Osteocyte (in vitro differentiated cells): ENCODE measurements at regions not wholly inside any gene's neighbourhood (a gene's known extent, or its start where the extent isn't known, plus 50 kb on each side); places are given as distances from the start of the nearest gene placed in this dataset.

ENCODE experiments used
- DNase-seq: peaks from one replicate; pipeline ENCODE4 v3.0.0; 2021; ENCODE audit warnings: mixed read lengths; ENCODE audit not compliant: unreplicated experiment; ENCODE audit errors: extremely low spot score
- H3K27ac Mint-ChIP-seq: one replicate; pipeline ENCODE4 v1.8.0; 2021; ENCODE audit warnings: mild to moderate bottlenecking, mixed read lengths; ENCODE audit not compliant: unreplicated experiment
- H3K27me3 Mint-ChIP-seq: one replicate; pipeline ENCODE4 v1.8.0; 2021; ENCODE audit warnings: mixed read lengths; ENCODE audit not compliant: unreplicated experiment
- H3K36me3 Mint-ChIP-seq: one replicate; pipeline ENCODE4 v1.8.0; 2021; ENCODE audit warnings: mixed read lengths; ENCODE audit not compliant: unreplicated experiment
- H3K4me1 Mint-ChIP-seq: one replicate; pipeline ENCODE4 v1.8.0; 2021; ENCODE audit warnings: mixed read lengths; ENCODE audit not compliant: unreplicated experiment
- H3K4me3 Mint-ChIP-seq: one replicate; pipeline ENCODE4 v1.8.0; 2021; ENCODE audit warnings: mild to moderate bottlenecking, moderate library complexity, mixed read lengths; ENCODE audit not compliant: unreplicated experiment
- H3K9me3 Mint-ChIP-seq: one replicate; pipeline ENCODE4 v1.8.0; 2021; ENCODE audit warnings: mixed read lengths; ENCODE audit not compliant: unreplicated experiment
- CTCF ChIP-seq: fragments of 200-600 bp; sonication (generic); IDR thresholded peaks from 2 replicates; pipeline ENCODE4 v1.5.0; 2021; ENCODE audit warnings: antibody characterized with exemption, mild to moderate bottlenecking, moderate library complexity

- no peak for TF ChIP-seq CTCF
- no peak for DNase-seq
- no peaks in the 10 kb centered on the region for H3K27me3 Mint-ChIP-seq
- H3K9me3 Mint-ChIP-seq: peaks cover 49% of the 10 kb centered on the region
- H3K4me1 Mint-ChIP-seq: no peaks in the 10 kb centered on the region
- H3K4me3 Mint-ChIP-seq: no peak overlapping the region
- H3K27ac Mint-ChIP-seq: no peak overlapping the region
- no peaks in the 10 kb centered on the region for H3K36me3 Mint-ChIP-seq
These were observed 975.7 kb upstream of the RBFOX1 start for GRCh38 chr16:6356911-6357310.

- Mint-ChIP-seq H3K27me3 (no peaks in the 10 kb centered on the region), H3K27ac (no peak overlapping the region), H3K4me1 (no peaks in the 10 kb centered on the region), H3K36me3 (no peaks in the 10 kb centered on the region), H3K4me3 (no peak overlapping the region), H3K9me3 (peaks cover 56% of the 10 kb centered on the region)
- DNase-seq: no peak
- TF ChIP-seq CTCF: no peak
These were observed 982.9 kb upstream of the RBFOX1 start for GRCh38 chr16:6349725-6350124.

DNA sequence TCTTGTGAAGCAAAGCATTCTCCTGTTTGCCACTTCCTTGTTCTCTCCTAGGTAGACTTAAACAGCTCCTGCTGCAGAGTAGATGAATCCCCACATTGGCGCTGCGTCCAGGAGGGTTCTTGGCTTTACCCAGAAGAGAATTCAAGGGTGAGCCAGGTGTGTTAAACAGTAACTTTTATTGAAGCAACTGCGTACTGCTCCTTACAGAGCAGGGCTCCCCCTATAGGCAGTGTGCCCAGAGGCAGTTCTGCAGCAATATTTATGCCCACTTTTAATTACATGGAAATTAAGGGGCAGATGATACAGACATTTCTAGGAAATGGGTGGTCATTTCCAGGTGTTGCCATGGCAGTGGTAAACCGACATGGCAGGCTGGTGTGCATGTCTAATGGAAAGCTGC, 987.6 kb upstream of the RBFOX1 start:
- Mint-ChIP-seq H3K4me1 (no peaks in the 10 kb centered on the region), H3K27me3 (no peaks in the 10 kb centered on the region), H3K4me3 (no peak overlapping the region), H3K27ac (no peak overlapping the region), H3K36me3 (no peaks in the 10 kb centered on the region), H3K9me3 (peaks cover 59% of the 10 kb centered on the region)
- TF ChIP-seq CTCF: no peak
- DNase-seq: no peak

DNA sequence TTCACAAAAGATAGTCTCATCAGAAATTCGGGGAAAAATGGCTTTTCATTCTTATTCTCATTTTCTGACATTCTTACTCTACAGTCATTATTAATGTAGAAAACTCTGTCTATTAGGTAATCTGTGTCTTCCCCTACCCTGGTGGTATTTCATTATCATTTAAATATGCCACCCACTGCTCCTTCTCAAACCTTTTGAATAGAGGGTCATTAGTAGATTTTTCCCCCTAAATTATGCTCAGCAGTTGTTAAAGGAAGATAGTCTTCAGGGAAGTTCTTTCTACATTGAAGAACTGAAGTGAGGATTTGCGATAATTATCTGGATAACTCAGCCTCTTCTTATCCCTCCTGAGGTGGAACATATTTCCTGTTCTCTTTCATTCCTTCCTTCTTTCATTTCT, 989.5 kb upstream of the RBFOX1 start:
- Mint-ChIP-seq H3K4me1 (no peaks in the 10 kb centered on the region), H3K27me3 (no peaks in the 10 kb centered on the region), H3K9me3 (peaks cover 67% of the 10 kb centered on the region), H3K27ac (no peak overlapping the region), H3K36me3 (no peaks in the 10 kb centered on the region), H3K4me3 (no peak overlapping the region)
- no peak for TF ChIP-seq CTCF
- no peak for DNase-seq

GRCh38 chr16:6341981-6342380, 990.7 kb upstream of the RBFOX1 start:
- H3K4me1 Mint-ChIP-seq: no peaks in the 10 kb centered on the region
- no peak for TF ChIP-seq CTCF
- H3K36me3 Mint-ChIP-seq: no peaks in the 10 kb centered on the region
- peaks cover 69% of the 10 kb centered on the region for H3K9me3 Mint-ChIP-seq
- H3K27ac Mint-ChIP-seq: no peak overlapping the region
- H3K4me3 Mint-ChIP-seq: no peak overlapping the region
- no peaks in the 10 kb centered on the region for H3K27me3 Mint-ChIP-seq
- no peak for DNase-seq
